ENCODE measurements at regions not wholly inside any gene's neighbourhood (a gene's known extent, or its start where the extent isn't known, plus 50 kb on each side); places are given as distances from the start of the nearest gene placed in this dataset.

DNA sequence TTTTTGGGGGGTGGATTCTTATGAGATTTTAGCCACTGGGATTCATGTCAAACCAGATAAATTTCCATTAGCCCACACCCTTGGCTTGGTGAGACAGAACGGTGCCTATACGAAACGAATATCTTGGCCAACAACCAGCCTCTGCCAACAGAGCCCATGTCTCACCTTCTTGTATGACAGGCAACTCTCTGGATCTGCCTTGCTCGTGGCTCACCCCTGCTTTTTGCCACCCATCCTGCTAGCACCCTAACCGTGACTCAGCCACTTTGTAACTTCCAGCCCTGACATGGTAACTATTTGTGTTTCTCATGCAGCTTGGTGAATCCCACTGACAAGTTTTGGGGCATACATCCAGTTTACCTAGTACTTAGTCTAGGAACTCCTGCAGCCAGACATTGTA is 457.0 kb downstream of the SPATA31D1 start:
- no peaks in the 10 kb centered on the region for H3K36me3 ChIP-seq (ENCODE audit: insufficient read depth, low read length)
- H3K4me2 ChIP-seq (ENCODE audit: low read length): no peak overlapping the region
- no peaks in the 10 kb centered on the region for H3K79me2 ChIP-seq (replicated peaks; ENCODE audit: insufficient read depth, low read length)
- no peaks in the 10 kb centered on the region for H3K9me3 ChIP-seq (ENCODE audit: low read length)
- H3K27ac ChIP-seq (ENCODE audit: low read length): no peak overlapping the region
- no peak overlapping the region for H2AFZ ChIP-seq (ENCODE audit: low read depth, low read length)
- no peak overlapping the region for H3K9ac ChIP-seq (ENCODE audit: low read length)
- no peaks in the 10 kb centered on the region for H3F3A ChIP-seq (ENCODE audit: insufficient read depth, low read length, poor library complexity, severe bottlenecking)
- TF ChIP-seq RAD21 (conservative IDR thresholded peaks at IDR 0.05) (no peak), EP300 (conservative IDR thresholded peaks at IDR 0.05; ENCODE audit: poor library complexity, severe bottlenecking) (no peak)
- no peak overlapping the region for H3K4me3 ChIP-seq (ENCODE audit: low read length)
- no peaks in the 10 kb centered on the region for H3K27me3 ChIP-seq (ENCODE audit: insufficient read depth, low read depth, low read length)
- H3K9me2 ChIP-seq (ENCODE audit: insufficient read depth, low read length): no peaks in the 10 kb centered on the region
- no peaks in the 10 kb centered on the region for H4K20me1 ChIP-seq (ENCODE audit: insufficient read depth)

DNA sequence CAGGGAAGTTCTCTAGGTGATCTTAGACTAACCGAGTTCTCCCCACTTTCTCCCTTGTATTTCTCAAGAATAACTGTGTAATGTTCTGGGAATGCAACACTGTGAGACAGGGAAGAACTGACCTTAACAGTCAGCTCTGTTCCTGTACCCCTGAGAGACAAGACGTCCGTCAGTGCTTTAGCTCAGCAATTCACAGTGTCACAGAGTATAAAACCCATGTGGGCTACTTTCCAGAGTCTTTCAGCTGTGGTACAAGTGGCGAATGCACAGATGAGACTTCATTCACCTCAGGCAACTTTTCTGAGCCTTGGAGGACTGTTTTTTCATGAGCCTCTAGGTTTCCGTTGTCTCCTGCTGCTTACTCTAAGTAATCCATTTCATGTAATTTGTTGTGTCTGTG is 458.8 kb downstream of the SPATA31D1 start:
- no peak overlapping the region for H3K4me2 ChIP-seq (ENCODE audit: low read length)

DNA sequence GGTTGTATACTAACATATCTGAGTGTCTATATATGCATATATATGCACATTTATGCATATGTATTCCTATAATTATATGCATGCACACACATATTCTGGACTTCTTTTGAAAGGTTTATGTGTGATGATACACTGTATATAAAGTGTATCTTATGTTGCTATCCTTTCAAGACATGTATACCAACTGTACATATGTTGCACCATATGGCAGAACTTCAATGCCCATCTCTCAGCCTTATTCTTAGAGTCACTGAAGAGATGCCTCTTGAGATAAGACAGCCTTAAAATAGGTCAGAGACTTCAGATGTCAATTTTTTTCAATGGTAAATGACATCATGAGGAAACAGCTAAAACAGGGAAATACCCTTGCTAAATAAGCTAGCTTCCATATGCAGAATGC is 461.4 kb downstream of the SPATA31D1 start:
- Histone ChIP-seq H3K27me3 (ENCODE audit: insufficient read depth, low read depth, low read length) (no peaks in the 10 kb centered on the region), H4K20me1 (ENCODE audit: insufficient read depth) (no peaks in the 10 kb centered on the region), H3K79me2 (replicated peaks; ENCODE audit: insufficient read depth, low read length) (no peaks in the 10 kb centered on the region), H3K4me3 (ENCODE audit: low read length) (no peak overlapping the region), H3K9ac (ENCODE audit: low read length) (no peak overlapping the region), H3K9me2 (ENCODE audit: insufficient read depth, low read length) (no peaks in the 10 kb centered on the region), H3K9me3 (ENCODE audit: low read length) (no peaks in the 10 kb centered on the region), H3K36me3 (ENCODE audit: insufficient read depth, low read length) (no peaks in the 10 kb centered on the region), H3K4me2 (ENCODE audit: low read length) (no peak overlapping the region), H3F3A (ENCODE audit: insufficient read depth, low read length, poor library complexity, severe bottlenecking) (no peaks in the 10 kb centered on the region), H3K27ac (ENCODE audit: low read length) (no peak overlapping the region), H2AFZ (ENCODE audit: low read depth, low read length) (no peak overlapping the region)
- TF ChIP-seq, protein P1, sequence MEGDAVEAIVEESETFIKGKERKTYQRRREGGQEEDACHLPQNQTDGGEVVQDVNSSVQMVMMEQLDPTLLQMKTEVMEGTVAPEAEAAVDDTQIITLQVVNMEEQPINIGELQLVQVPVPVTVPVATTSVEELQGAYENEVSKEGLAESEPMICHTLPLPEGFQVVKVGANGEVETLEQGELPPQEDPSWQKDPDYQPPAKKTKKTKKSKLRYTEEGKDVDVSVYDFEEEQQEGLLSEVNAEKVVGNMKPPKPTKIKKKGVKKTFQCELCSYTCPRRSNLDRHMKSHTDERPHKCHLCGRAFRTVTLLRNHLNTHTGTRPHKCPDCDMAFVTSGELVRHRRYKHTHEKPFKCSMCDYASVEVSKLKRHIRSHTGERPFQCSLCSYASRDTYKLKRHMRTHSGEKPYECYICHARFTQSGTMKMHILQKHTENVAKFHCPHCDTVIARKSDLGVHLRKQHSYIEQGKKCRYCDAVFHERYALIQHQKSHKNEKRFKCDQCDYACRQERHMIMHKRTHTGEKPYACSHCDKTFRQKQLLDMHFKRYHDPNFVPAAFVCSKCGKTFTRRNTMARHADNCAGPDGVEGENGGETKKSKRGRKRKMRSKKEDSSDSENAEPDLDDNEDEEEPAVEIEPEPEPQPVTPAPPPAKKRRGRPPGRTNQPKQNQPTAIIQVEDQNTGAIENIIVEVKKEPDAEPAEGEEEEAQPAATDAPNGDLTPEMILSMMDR (IDR thresholded peaks at IDR 0.05; ENCODE audit: poor library complexity, severe bottlenecking): no peak
- TF ChIP-seq EZH2 (IDR thresholded peaks at IDR 0.05; ENCODE audit: borderline replicate concordance, insufficient read depth, low read length, poor library complexity, severe bottlenecking) (no peak), EP300 (conservative IDR thresholded peaks at IDR 0.05; ENCODE audit: poor library complexity, severe bottlenecking) (no peak), MXI1 (conservative IDR thresholded peaks at IDR 0.05; ENCODE audit: poor library complexity, severe bottlenecking) (no peak), SMC3 (conservative IDR thresholded peaks at IDR 0.05; ENCODE audit: poor library complexity) (no peak), TAF1 (IDR thresholded peaks at IDR 0.05; ENCODE audit: low read depth) (no peak), RAD21 (conservative IDR thresholded peaks at IDR 0.05) (no peak), POLR2AphosphoS5 (IDR thresholded peaks at IDR 0.05) (no peak)
- TF ChIP-seq, protein P2, sequence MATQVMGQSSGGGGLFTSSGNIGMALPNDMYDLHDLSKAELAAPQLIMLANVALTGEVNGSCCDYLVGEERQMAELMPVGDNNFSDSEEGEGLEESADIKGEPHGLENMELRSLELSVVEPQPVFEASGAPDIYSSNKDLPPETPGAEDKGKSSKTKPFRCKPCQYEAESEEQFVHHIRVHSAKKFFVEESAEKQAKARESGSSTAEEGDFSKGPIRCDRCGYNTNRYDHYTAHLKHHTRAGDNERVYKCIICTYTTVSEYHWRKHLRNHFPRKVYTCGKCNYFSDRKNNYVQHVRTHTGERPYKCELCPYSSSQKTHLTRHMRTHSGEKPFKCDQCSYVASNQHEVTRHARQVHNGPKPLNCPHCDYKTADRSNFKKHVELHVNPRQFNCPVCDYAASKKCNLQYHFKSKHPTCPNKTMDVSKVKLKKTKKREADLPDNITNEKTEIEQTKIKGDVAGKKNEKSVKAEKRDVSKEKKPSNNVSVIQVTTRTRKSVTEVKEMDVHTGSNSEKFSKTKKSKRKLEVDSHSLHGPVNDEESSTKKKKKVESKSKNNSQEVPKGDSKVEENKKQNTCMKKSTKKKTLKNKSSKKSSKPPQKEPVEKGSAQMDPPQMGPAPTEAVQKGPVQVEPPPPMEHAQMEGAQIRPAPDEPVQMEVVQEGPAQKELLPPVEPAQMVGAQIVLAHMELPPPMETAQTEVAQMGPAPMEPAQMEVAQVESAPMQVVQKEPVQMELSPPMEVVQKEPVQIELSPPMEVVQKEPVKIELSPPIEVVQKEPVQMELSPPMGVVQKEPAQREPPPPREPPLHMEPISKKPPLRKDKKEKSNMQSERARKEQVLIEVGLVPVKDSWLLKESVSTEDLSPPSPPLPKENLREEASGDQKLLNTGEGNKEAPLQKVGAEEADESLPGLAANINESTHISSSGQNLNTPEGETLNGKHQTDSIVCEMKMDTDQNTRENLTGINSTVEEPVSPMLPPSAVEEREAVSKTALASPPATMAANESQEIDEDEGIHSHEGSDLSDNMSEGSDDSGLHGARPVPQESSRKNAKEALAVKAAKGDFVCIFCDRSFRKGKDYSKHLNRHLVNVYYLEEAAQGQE (IDR thresholded peaks at IDR 0.05; ENCODE audit: borderline replicate concordance): no peak

More for the DNA sequence above, 458.8 kb downstream of the SPATA31D1 start:
- H3K36me3 ChIP-seq (ENCODE audit: insufficient read depth, low read length): no peaks in the 10 kb centered on the region
- no peak overlapping the region for H3K4me3 ChIP-seq (ENCODE audit: low read length)
- no peak overlapping the region for H3K27ac ChIP-seq (ENCODE audit: low read length)
- H3F3A ChIP-seq (ENCODE audit: insufficient read depth, low read length, poor library complexity, severe bottlenecking): no peaks in the 10 kb centered on the region
- TF ChIP-seq, protein P1 (IDR thresholded peaks at IDR 0.05; ENCODE audit: poor library complexity, severe bottlenecking): no peak
- TF ChIP-seq TAF1 (IDR thresholded peaks at IDR 0.05; ENCODE audit: low read depth) (no peak), EP300 (conservative IDR thresholded peaks at IDR 0.05; ENCODE audit: poor library complexity, severe bottlenecking) (no peak), POLR2AphosphoS5 (IDR thresholded peaks at IDR 0.05) (no peak), EZH2 (IDR thresholded peaks at IDR 0.05; ENCODE audit: borderline replicate concordance, insufficient read depth, low read length, poor library complexity, severe bottlenecking) (no peak), RAD21 (conservative IDR thresholded peaks at IDR 0.05) (no peak)
- H3K27me3 ChIP-seq (ENCODE audit: insufficient read depth, low read depth, low read length): no peaks in the 10 kb centered on the region
- H3K9me2 ChIP-seq (ENCODE audit: insufficient read depth, low read length): no peaks in the 10 kb centered on the region
- no peak overlapping the region for H3K9ac ChIP-seq (ENCODE audit: low read length)
- H3K9me3 ChIP-seq (ENCODE audit: low read length): no peaks in the 10 kb centered on the region
- no peaks in the 10 kb centered on the region for H3K79me2 ChIP-seq (replicated peaks; ENCODE audit: insufficient read depth, low read length)
- no peaks in the 10 kb centered on the region for H4K20me1 ChIP-seq (ENCODE audit: insufficient read depth)
- no peak overlapping the region for H2AFZ ChIP-seq (ENCODE audit: low read depth, low read length)
